HG03571 (cell line): ENCODE measurements at regions not wholly inside any gene's neighbourhood (a gene's known extent, or its start where the extent isn't known, plus 50 kb on each side); places are given as distances from the start of the nearest gene placed in this dataset.
"Not testable (repeated sequence)": the region's sequence is repeated elsewhere in the genome, so short reads cannot be mapped to it uniquely, and the experiment has no call there.

Experiments used
- ATAC-seq: cut with Tn5 transposase; IDR thresholded peaks from one replicate; pipeline ENCODE4 v1.9.1; 2021; ENCODE audit not compliant: unreplicated experiment

DNA sequence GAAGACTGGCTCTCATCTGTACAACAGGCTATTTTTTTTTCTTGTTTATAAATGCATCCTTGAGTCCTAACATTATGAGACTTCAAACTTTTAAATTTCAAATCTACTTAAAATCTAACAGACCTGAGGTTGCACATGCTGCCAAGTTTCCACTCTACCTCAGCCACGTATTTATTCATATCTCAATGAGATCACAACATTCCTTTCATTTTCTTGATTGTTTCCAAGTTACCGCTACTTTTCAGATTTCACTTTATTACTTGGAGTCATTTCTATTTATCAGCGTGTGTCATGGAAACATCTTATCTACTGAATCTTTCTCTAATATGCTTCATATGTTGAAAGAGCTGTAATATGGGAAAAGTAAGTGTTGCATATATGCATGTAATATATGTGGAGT, 1257.5 kb upstream of the ATXN8OS start:
- ATAC-seq, result no peak

DNA sequence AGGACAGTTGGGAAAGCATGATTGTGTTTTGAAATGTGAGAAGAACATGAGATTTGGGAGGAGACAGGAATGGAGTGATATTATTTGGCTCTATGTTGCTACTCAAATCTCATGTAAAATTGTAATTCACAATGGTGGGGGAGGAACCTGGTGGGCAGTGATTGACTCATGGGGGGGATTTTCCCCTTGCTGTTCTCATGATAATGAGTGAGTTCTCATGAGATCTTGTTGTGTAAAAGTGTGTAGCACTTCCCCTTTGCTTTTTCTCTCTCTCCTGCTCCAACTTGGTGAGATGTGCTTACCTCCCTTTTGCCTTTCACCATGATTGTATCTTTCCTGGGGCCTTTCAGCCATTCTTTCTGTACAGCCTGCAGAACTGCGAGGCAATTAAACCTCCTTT, 1261.0 kb upstream of the ATXN8OS start:
- ATAC-seq, result no peak

GRCh38 chr13:68834375-68834774, 1273.3 kb upstream of the ATXN8OS start:
- no peak for ATAC-seq

DNA sequence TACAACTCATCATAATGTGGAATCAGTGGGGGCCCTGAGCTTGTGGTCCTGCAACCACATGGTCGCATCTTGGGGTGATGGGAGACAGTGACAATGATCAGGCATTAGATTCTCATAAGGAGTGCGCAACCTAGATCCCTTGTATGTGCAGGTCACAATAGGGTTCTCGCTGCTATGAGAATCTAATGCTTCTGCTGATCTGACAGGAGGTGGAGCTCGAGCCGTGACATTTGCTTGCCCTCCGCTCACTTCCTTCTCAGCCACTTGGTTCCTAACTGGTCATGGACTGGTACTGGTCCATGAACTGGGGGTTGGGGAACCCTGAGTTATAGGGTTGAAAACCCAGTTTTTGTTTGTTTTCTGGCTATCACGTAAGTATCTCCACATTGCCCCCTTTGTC, 1290.9 kb upstream of the ATXN8OS start:
- ATAC-seq, result no peak

- no peak for ATAC-seq
These were observed 1294.3 kb upstream of the ATXN8OS start for GRCh38 chr13:68813180-68813796.

GRCh38 chr13:68810660-68811059, 1297.0 kb upstream of the ATXN8OS start:
- no peak for ATAC-seq

GRCh38 chr13:68808456-68808855, 1299.2 kb upstream of the ATXN8OS start:
- no peak for ATAC-seq

- ATAC-seq, result no peak
These were observed 1301.5 kb upstream of the ATXN8OS start for GRCh38 chr13:68806125-68806524.

GRCh38 chr13:68784275-68784674, 1323.4 kb upstream of the ATXN8OS start:
- no peak for ATAC-seq

DNA sequence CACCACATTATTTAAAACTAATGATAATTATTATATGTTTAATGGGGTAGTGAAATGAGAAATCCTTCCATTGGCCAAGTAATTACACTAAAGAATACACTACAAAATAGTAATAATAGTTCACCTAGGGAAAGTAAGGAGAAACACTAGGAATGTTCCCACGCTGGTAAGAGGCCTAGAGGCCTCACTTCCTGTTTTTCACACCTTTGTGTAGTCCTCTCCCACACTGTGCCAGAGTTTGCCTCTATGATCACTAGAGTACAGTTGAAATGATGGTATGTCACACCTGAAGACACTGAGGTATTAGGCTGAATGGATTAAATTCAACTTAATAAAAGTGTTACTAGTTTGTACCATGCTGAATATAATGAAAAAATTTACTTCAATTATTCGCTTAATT, 1348.0 kb upstream of the ATXN8OS start:
- no peak for ATAC-seq

DNA sequence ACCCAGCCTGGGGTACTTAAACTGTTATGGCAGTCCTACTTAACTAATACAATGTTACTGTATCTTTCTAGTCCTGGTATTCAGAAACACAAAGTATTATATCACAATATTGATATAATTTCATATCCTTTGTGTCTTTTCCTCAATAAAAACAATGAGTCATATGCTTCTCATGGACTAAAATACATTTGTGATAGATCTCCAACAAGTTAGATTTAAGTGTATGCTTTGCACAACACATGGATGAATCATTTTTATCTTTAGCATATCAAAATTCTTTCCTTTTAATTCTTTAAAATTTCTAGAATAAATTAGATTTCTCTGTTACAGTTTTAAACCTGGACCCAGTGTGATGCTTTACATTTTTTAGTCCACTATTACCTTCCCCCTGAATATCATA, 1357.8 kb upstream of the ATXN8OS start:
- ATAC-seq, result no peak

DNA sequence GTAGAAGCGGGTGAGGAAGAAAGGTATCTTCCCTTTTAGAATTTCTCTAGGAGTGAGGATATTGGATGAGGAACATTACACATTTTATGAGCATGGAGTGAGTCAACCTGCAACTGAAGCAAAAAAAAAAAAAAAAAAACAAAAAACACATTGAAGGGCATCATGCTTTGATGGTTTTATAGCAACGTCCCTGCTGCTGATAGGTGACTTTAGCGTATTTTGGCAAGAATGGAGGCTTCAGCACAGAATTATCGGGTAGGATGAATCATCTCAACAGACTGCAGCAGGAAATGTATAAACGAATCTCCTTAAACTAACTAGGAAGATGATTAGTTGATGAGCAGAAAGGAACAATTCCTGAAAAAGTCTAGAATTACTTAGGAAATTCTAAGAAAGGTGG, 1359.6 kb upstream of the ATXN8OS start:
- ATAC-seq, result no peak

DNA sequence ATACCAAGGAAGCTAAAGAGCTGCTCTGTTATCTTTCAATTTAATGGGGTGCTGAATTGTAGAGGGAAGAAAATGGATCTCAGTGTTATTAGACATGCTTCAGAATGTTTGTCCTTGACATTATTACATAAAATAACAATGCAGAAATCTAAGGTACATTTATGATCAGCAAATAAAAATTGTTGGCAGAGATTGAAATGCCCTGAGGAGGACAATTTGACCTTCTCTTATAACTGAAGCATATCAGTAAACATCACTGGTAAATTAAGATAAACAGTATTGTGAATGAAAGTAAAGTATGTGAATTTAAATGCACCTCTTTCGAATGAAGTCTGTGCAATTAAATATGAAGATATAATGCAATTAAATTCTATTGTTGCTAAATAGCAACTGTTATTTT, 1362.1 kb upstream of the ATXN8OS start:
- ATAC-seq, result no peak

DNA sequence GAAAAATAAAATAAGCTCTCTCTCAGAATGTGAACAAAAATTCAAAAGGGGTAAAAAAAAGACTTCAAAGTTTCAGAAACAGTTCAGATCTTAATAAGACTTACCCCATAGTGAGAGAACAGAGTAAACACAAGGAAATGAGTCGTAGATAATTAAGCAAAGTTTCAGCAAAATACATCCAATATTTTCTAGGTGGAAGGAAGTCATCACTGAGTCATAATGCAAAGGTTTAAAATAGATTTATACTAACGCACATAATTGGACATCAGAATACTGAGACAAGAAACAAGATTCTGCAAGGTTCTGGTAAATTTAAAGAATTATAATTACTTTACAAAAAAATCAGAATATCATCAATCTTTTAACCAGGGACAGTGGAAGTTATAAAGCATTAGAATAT, 1370.7 kb upstream of the ATXN8OS start:
- no peak for ATAC-seq

- no peak for ATAC-seq
These were observed 1379.8 kb upstream of the ATXN8OS start for GRCh38 chr13:68727798-68728197.

GRCh38 chr13:68727165-68727564, 1380.5 kb upstream of the ATXN8OS start:
- ATAC-seq, result no peak

- no peak for ATAC-seq
These were observed 1387.8 kb upstream of the ATXN8OS start for GRCh38 chr13:68719815-68720214.

DNA sequence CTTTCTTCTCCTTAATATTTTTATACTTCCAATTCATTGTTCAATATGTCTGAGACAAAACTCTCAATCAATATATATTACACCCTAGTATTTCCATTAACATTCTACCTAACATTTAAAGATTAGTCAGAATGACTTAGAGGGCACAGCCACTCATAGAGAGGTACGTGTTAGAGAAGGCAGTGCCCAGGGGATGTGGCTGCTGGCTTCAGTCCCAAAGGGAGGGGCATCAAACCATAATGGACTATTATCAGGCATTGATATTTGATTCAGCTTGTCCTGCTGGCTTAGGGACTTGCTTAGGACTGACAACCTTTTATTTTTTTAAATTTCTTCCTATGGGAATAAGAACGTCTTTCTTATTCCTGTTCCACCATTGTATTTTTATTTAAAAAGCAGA, 1392.0 kb upstream of the ATXN8OS start:
- no peak for ATAC-seq

- no peak for ATAC-seq
These were observed 1393.3 kb upstream of the ATXN8OS start for GRCh38 chr13:68714292-68714691.

- ATAC-seq, result no peak
These were observed 1394.2 kb upstream of the ATXN8OS start for GRCh38 chr13:68713394-68713793.

DNA sequence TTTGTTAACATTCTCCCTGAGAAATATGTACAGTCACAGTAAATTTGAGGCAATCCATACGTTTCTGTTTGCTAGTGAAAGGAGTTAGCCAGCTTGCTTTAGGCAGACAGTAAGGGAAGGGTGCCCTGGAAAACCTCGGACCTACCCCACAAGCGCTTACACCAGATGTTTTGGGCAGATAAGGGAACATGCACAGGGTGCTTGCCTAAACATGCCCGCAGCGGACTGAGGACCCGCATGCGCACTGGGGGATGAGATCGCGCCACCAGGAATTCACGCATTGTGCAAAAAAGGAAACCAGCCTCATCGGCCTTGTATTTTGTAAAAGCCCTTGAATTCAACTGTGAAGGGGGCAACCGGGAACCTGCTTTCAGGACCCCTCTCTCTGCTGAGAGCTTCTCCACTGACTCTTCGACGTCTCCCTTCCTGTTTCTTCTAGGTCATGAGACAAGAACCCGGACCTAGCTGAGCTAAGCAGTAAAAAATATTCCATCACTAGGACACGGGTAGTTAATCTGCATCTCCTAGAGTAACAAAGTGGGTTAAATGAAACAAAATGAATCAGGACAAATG, 1399.2 kb upstream of the ATXN8OS start:
- no peak for ATAC-seq

GRCh38 chr13:68706044-68706443, 1401.6 kb upstream of the ATXN8OS start:
- not testable (repeated sequence) for ATAC-seq

- no peak for ATAC-seq
These were observed 1410.1 kb upstream of the ATXN8OS start for GRCh38 chr13:68697551-68697950.
